COLO829 (cell line): ENCODE measurements at regions not wholly inside any gene's neighbourhood (a gene's known extent, or its start where the extent isn't known, plus 50 kb on each side); places are given as distances from the start of the nearest gene placed in this dataset.
A peak's percentile ranks its signal among the peaks of the same experiment; 100 is the strongest.

Experiments used
- DNase-seq: peaks from one replicate; pipeline ENCODE4 v3.0.0; 2012; ENCODE audit warnings: low spot score

DNA sequence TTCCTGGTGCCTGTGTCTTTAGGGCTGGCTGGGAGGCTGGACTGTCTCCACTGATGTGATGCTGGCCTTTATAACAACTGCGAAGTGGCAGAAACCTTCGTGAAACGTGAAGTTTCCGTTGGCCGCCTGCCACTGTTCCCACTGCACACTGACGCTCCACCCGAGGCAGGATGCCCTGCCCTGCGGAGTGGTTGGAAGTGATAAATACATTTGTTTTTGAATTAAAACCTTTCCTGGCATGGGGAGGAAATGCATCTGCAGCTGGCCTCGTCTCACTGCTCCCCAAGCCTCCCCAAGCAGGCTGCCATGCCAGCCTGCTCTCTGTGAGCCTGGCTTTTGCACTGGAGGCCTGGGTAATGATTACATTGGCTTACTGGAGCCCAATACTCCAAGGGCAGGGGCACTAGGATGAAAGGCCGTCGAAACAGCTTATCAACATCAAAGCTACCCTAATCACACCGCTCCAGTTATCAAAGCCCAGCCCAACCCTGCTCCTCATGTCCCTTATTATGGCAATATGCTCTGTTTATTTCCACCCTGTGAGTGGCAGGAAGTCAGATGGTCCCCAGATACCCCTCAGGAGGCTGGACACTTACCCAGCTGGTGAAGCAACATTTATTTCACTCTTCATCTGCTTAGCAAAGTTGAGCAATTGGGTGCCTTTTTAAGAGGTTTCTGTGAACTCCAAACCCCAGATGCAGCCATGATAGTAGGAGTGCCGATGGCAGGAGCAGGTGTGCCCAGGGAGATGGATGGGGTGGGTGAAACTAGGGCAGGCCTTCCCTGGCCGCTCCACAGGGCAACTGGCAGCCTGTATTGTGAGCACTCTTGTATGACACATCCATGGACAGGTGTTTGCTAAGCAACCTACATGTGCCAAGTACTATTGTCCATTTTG, 97.4 kb upstream of the ITGA6 start:
- no peak for DNase-seq

DNA sequence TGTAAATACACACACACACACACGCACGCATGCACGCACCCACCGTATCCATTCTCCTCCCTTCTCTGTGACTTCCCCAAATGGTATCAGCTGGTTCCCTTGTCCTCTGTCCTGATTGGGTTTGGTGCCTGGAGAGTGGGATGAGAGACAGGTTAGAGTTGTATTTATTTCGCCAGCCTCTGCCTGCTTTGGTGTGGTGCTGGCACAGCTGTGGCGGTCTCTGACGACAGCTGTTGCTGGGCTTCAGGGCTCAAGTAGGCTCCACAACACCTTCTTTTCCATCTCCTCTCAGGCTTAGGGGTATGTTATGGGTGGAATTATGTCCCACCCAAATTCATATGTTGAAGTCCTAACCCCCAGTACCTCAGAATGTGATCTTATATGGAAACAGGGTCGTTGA, 94.9 kb upstream of the ITGA6 start:
- DNase-seq, result no peak

- DNase-seq, result peak; percentile 91
Observed at GRCh38 chr2:172333235-172333977, 94.0 kb upstream of the ITGA6 start.

- DNase-seq, result no peak
Observed at GRCh38 chr2:172333978-172334330, 93.4 kb upstream of the ITGA6 start.

GRCh38 chr2:172334988-172335387, 92.4 kb upstream of the ITGA6 start:
- DNase-seq, result no peak

DNA sequence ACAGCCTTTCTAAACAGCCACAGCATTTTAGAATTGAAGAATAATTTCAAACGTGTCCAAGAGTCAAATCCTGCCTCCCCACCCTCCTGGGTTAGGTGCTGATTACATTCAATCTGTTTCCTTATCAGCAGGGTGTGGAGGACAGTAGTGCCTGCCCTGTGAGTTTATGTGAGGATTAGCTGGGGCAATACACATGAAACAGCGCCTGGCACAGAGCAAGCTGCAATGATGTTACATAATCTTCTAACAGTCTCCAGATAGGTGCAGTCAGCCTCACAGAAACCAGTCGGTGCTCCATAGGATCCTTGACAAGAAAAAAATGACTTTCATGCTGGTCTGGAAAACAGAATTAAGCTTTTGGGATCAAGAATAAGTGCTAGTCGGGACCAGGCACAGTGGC, 91.7 kb upstream of the ITGA6 start:
- no peak for DNase-seq

DNA sequence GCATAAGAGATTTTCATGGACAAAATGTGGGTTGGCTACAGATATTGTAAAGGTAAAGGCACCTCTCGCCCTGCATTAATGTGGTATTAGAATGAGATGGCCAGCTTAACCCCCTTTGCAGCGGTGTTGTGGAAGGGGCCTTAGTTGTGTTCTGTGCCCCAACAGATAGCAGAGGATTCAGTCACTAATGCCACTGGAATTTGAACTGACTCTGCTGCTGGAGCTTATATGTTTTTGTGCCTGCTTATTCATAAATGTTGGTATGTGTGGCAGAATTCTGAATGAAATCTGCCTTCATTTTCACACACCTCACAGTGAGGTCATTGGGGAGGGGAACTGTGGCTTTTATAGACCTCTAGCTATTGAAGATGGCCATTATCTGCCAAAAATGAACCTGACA, 90.7 kb upstream of the ITGA6 start:
- no peak for DNase-seq

DNA sequence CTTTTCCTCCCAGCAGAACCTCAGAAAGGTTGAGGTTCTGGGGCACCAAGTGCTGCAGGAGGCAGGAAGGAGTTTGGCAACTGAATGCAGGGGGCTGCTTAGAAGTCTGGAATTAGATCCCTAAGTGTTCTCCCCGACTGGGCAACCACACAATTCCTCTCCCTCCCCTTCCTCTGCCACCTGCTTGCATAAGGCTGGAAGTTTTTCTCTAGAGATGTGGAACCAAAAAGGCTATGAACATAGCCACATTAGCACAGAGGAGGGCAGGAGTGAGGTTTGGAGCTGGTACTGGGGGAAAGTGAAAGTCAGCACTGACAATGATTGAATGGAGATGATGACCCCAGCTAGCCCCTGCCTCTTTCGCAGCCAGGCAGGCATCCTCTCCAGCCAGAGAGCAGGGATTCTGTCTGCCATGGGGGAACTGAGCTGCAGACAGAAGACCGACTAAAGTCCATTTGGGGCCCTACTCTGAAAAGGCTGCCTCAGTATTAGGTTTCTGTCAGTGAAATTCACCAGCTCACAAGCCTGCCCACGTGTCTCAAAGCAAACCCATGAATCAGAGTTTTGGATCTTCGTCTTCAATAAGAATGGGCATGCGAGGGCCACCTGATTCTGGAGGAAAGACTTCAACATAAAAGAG, 87.9 kb upstream of the ITGA6 start:
- no peak for DNase-seq

DNA sequence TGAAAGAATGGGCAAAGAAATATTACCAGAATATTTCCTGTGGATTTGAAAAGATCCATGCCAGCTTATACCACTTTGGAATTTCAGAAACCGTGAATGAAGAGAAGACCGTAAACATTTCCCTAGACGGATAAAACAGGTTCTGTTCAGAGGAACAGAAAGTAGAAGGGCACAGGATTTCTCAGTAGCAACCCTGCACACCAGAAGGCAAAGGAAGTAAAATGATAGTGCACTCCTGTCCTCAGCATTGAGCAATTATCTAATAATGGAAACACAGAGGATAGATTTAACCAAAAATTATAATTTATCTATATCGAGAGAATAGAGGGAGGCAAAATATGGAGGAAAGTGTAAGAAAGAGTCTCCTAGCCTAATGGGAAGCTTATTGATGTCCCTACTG, 87.0 kb upstream of the ITGA6 start:
- no peak for DNase-seq

DNA sequence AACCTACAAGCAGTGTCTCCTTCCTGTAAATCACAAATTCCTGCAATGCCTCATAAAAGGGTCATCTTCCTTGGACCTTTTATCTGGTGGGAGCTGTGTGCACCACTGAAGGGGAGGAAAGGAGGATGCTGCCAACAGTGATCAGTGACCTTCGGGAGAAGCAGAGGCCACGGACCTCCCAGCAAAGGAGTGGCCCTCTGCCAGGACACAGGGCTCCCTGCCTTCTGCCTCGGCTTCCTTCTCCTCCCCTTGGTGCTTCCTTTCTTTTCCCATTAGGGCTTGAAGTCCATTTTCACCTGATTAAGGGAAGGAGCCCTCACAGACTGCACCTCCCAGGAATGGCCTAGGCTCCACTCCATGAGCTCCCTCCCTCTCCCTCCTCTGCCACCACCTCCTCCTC, 85.3 kb upstream of the ITGA6 start:
- no peak for DNase-seq

- DNase-seq, result no peak
Observed at GRCh38 chr2:172342611-172343010, 84.8 kb upstream of the ITGA6 start.

GRCh38 chr2:172344159-172344558, 83.2 kb upstream of the ITGA6 start:
- no peak for DNase-seq

DNA sequence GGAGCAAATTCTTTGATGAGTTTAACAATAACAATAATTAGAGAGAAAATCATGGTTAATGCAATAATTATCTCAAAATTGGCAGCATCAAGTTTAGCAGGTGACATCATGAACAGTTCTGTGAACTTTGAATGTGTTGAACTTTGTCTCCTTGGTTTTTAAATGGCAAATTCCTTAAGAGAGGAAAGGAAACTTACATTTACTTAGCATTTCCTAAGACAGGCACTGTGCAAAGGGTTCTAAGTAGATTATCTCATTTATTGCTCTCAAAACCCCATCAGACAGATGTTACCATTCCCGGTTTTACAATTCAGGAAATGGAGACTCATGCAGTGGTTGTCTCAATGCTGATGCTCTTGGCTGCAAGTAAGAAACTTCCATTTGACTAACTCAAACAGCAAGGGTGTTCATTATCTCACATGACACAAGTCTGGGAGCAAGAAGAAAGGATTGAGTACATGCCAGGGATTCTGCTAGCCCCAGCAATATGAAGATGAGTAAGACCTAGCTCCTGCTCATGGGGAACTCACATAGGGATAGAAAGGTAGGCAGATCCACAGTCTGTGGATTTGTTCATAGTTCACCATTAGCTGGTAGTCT, 81.3 kb upstream of the ITGA6 start:
- no peak for DNase-seq

- no peak for DNase-seq
Observed at GRCh38 chr2:172348555-172349288, 78.7 kb upstream of the ITGA6 start.

DNA sequence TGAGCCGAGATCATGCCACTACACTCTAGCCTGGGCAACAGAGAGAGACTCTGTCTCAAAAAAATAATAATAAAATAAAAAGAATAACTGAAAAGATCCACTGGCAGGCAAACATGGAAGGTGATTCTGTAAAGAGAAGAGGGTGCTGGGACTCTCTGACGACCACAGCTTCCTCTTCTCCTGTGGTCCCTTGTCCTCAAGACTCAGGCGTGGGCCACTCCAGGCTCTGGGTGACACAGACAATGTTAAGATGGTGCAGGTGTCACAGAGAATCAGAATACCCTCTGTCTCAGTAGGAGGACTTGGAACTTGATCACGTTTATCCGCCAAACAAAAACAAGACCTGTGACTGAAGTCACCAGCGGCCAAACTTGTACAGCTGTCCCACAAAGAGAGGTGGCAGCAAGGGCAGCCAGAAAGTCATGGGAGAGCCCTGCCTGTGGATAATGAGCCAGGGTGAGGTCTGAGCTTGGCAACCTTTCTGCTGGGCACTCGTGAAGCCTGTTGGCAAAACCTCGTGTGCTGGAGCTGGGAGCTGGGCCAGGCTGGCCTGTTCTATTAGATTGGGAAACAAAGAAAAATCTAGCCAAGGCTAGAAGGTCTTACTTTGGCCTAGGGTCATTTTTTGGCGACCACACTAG, 76.4 kb upstream of the ITGA6 start:
- no peak for DNase-seq

DNA sequence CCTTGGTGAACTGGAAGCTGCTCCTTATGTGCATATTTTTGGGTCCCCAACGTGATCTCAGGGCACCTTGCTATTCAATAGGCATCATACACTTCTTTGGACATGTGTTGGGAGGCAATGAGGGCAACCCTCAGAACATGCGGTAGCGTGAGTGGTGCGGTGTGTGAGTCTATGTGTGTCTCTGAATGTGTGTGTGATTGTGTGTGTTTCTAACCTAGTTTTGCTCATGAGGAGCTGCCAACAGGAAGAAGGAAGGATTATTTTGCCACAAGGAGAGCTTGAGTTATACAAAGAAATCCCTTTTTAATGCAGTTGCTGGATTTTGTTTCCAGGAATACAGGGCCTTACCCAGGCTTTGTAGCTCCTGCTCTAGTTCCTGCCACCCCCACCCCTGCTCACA, 75.8 kb upstream of the ITGA6 start:
- DNase-seq, result no peak

- DNase-seq, result no peak
Observed at GRCh38 chr2:172354347-172354746, 73.0 kb upstream of the ITGA6 start.

DNA sequence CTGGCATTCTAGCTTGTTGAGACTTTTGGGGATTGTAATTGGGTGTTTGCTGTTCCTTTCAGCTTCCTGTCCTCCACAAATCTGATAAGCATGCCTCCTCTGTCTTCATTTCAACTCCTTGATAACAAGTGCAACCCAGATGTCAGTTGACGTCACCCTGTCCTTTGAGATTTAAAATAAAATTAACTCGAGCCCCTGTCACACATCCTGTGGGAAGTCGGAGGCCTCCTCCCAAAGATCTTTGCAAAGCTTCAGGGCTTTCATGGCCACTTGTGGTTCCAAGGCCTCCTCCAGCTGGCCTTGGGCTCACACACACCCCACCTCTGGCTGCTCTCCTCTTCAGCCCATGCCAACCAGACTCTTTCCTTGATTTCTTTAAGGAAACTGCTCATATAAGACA, 69.9 kb upstream of the ITGA6 start:
- no peak for DNase-seq

DNA sequence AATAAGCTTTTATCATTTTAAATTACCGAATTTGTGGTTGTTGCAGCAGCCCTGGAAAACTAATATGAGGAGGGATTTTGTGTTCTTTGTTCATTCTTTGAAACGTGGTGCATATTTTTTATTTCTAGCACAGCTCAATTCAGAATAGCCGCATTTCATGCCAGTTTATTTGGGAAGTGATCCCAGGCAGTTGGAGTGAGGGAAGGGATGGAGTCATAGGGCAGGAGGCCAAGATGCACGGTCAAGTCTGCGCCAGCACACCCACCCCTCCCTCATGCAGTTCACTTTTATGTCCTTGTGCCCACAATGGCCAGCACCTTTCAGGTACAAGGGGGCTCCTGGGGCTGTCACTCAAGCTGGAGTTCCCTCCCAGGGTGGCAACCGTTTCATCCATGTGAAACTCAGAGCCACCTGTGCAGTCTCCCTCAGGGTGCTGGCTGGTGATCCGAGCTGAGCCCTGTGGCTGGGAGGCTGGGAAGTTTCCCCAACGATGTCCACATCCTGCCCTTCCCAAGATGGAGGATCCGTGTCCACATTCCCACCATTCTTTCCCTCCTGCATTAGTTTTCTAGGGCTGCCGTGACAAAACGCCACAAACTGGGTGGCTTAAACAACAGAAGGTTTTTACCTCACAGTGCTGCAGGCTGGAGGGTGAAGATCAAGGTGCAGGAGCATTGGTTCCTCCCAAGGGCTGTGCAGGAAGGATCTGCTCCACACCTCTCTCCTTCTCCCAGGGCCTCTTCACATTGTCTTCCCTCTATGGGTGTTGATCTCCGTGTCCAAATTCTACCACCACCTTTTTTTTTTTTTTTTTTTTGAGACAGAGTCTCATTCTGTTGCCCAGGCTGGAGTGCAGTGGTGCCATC, 68.5 kb upstream of the ITGA6 start:
- DNase-seq, result no peak

DNA sequence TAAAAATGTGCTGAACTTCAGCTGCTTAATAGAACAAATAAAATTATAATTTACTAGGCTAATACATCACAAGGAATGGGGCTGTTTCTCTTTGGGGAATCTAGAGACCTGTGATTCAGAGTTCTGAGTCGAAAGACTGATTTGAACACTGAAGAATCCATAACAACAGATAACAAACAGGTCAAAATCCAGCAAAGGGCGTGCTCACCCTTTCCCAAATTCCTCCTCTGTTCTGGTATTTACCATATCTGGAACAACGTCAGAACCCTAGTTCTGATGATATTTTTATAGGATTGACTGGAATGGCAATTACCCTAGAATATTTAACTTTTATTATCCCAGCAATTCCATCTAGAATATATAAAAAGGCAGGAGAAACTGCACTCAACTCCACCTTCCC, 66.0 kb upstream of the ITGA6 start:
- no peak for DNase-seq

GRCh38 chr2:172361840-172362239, 65.5 kb upstream of the ITGA6 start:
- DNase-seq, result no peak
